ENCODE measurements at regions not wholly inside any gene's neighbourhood (a gene's known extent, or its start where the extent isn't known, plus 50 kb on each side); places are given as distances from the start of the nearest gene placed in this dataset.

GRCh38 chr5:61748651-61749050 lies 416.6 kb downstream of the ZSWIM6 start:
- CTCF ChIA-PET, result no interaction called here
- POLR2A ChIA-PET (ENCODE audit: unreplicated experiment), result no interaction called here

GRCh38 chr5:61752588-61752987 lies 420.5 kb downstream of the ZSWIM6 start:
- CTCF ChIA-PET, result no interaction called here
- no peaks in the 10 kb centered on the region for H3F3A ChIP-seq (ENCODE audit: insufficient read depth, low read depth)
- POLR2A ChIA-PET (ENCODE audit: unreplicated experiment), result no interaction called here

More at GRCh38 chr5:61748651-61749050, 416.6 kb downstream of the ZSWIM6 start:
- no peak for DNase-seq
- Histone ChIP-seq H3K9me3 (ENCODE audit: insufficient read depth, low read depth) (no peaks in the 10 kb centered on the region), H3K4me1 (replicated peaks; ENCODE audit: insufficient read depth) (no peaks in the 10 kb centered on the region), H3K27ac (no peak overlapping the region), H3K4me3 (no peak overlapping the region), H3K9me2 (ENCODE audit: insufficient read depth) (no peaks in the 10 kb centered on the region), H3K79me2 (ENCODE audit: low read depth) (no peaks in the 10 kb centered on the region), H3K4me2 (no peak overlapping the region), H3F3A (ENCODE audit: insufficient read depth, low read depth) (no peaks in the 10 kb centered on the region), H2AFZ (no peak overlapping the region), H3K27me3 (ENCODE audit: insufficient read depth, low read depth) (peaks cover 18% of the 10 kb centered on the region), H4K20me1 (ENCODE audit: insufficient read depth) (no peaks in the 10 kb centered on the region), H3K36me3 (ENCODE audit: low read depth) (no peaks in the 10 kb centered on the region)
- TF ChIP-seq EZH2 (IDR thresholded peaks at IDR 0.05; ENCODE audit: low read depth) (no peak), CTCF (conservative IDR thresholded peaks at IDR 0.05) (no peak)
- intact Hi-C loops (cut with micrococcal nuclease; ENCODE audit: unreplicated experiment), result no loop called here
- no TSS peak for BruUV-seq (replicated peaks)

GRCh38 chr5:61754792-61755191 lies 422.7 kb downstream of the ZSWIM6 start:
- CTCF ChIA-PET, result no interaction called here
- no peaks in the 10 kb centered on the region for H4K20me1 ChIP-seq (ENCODE audit: insufficient read depth)

More at GRCh38 chr5:61752588-61752987, 420.5 kb downstream of the ZSWIM6 start:
- no peak for DNase-seq
- no peaks in the 10 kb centered on the region for H3K9me2 ChIP-seq (ENCODE audit: insufficient read depth)
- no peaks in the 10 kb centered on the region for H4K20me1 ChIP-seq (ENCODE audit: insufficient read depth)
- BruUV-seq (replicated peaks), result no TSS peak
- intact Hi-C loops (cut with micrococcal nuclease; ENCODE audit: unreplicated experiment), result no loop called here
- H3K27ac ChIP-seq, result no peak overlapping the region
- no peaks in the 10 kb centered on the region for H3K79me2 ChIP-seq (ENCODE audit: low read depth)
- no peak for TF ChIP-seq EZH2 (IDR thresholded peaks at IDR 0.05; ENCODE audit: low read depth)
- TF ChIP-seq CTCF (conservative IDR thresholded peaks at IDR 0.05), result no peak
- no peaks in the 10 kb centered on the region for H3K9me3 ChIP-seq (ENCODE audit: insufficient read depth, low read depth)
- no peak overlapping the region for H3K4me2 ChIP-seq
- H3K4me3 ChIP-seq, result no peak overlapping the region
- H3K4me1 ChIP-seq (replicated peaks; ENCODE audit: insufficient read depth), result no peaks in the 10 kb centered on the region
- H3K27me3 ChIP-seq (ENCODE audit: insufficient read depth, low read depth), result peaks cover 22% of the 10 kb centered on the region
- no peaks in the 10 kb centered on the region for H3K36me3 ChIP-seq (ENCODE audit: low read depth)
- H2AFZ ChIP-seq, result no peak overlapping the region

More at GRCh38 chr5:61754792-61755191, 422.7 kb downstream of the ZSWIM6 start:
- no peak for DNase-seq
- H3K27ac ChIP-seq, result no peak overlapping the region
- no peak overlapping the region for H3K4me2 ChIP-seq
- BruUV-seq (replicated peaks), result no TSS peak
- no peaks in the 10 kb centered on the region for H3K79me2 ChIP-seq (ENCODE audit: low read depth)
- intact Hi-C loops (cut with micrococcal nuclease; ENCODE audit: unreplicated experiment), result no loop called here
- H3K27me3 ChIP-seq (ENCODE audit: insufficient read depth, low read depth), result peaks cover 15% of the 10 kb centered on the region
- H3K9me2 ChIP-seq (ENCODE audit: insufficient read depth), result no peaks in the 10 kb centered on the region
- no peak overlapping the region for H3K4me3 ChIP-seq
- H3K4me1 ChIP-seq (replicated peaks; ENCODE audit: insufficient read depth), result no peaks in the 10 kb centered on the region
- H3F3A ChIP-seq (ENCODE audit: insufficient read depth, low read depth), result no peaks in the 10 kb centered on the region
- POLR2A ChIA-PET (ENCODE audit: unreplicated experiment), result no interaction called here
- no peaks in the 10 kb centered on the region for H3K36me3 ChIP-seq (ENCODE audit: low read depth)
- no peak overlapping the region for H2AFZ ChIP-seq
- H3K9me3 ChIP-seq (ENCODE audit: insufficient read depth, low read depth), result no peaks in the 10 kb centered on the region
- TF ChIP-seq CTCF (conservative IDR thresholded peaks at IDR 0.05) (no peak), EZH2 (IDR thresholded peaks at IDR 0.05; ENCODE audit: low read depth) (no peak)
